Heart right ventricle (tissue), 16 donors: ENCODE measurements at regions not wholly inside any gene's neighbourhood (a gene's known extent, or its start where the extent isn't known, plus 50 kb on each side); places are given as distances from the start of the nearest gene placed in this dataset.

Source experiments
- ATAC-seq, 8 donors: fragments of 200-7000 bp; cut with Tn5 transposase; one replicate each; pipeline ENCODE4 v1.9.1; 2020; ENCODE audit warnings: mild to moderate bottlenecking in 8 of 8, moderate library complexity in 8 of 8, moderate number of reproducible peaks in 1 of 8
- DNase-seq, 2 donors: peaks; one replicate each; pipeline ENCODE4 v3.0.0-alpha.2; 2020
- H3K27ac ChIP-seq, 10 donors: fragments of 200-600 bp; sonication (generic) in 2 of 10; one replicate each; pipeline versions ENCODE4 v1.5.0 to v1.8.0; 2020 to 2022; ENCODE audit warnings: mild to moderate bottlenecking in 3 of 10
- H3K27me3 ChIP-seq, 7 donors: fragments of 200-600 bp; one replicate each; pipeline ENCODE4 v1.8.0; 2021 to 2022; ENCODE audit warnings: mild to moderate bottlenecking in 2 of 7
- H3K36me3 ChIP-seq, 9 donors: fragments of 200-600 bp; sonication (generic) in 1 of 9; one replicate each; pipeline versions ENCODE4 v1.5.0 to v1.8.0; 2020 to 2022; ENCODE audit warnings: mild to moderate bottlenecking in 2 of 9
- H3K4me1 ChIP-seq, 9 donors: fragments of 200-600 bp; sonication (generic) in 1 of 9; one replicate each; pipeline versions ENCODE4 v1.5.0 to v1.8.0; 2020 to 2022; ENCODE audit warnings: mild to moderate bottlenecking in 4 of 9
- H3K4me3 ChIP-seq, 10 donors: fragments of 200-600 bp; sonication (generic) in 2 of 10; one replicate each; pipeline versions ENCODE4 v1.5.0 to v1.8.0; 2020 to 2022; ENCODE audit warnings: mild to moderate bottlenecking in 7 of 10, moderate library complexity in 2 of 10
- H3K9me3 ChIP-seq, 11 donors: fragments of 200-600 bp in 10 of 11; sonication (generic) in 2 of 11; one replicate each; pipeline versions ENCODE4 v1.5.0 to v1.8.0; 2013 to 2022; ENCODE audit warnings: mild to moderate bottlenecking in 2 of 11, control low read depth in 1 of 11, moderate library complexity in 1 of 11
- WGBS, 2 donors: extraction: QIAGEN DNeasy Blood & Tissue Kit; methylation state at CpG; one replicate each; pipeline ENCODE4 v1.1.7; 2013; ENCODE audit warnings: inconsistent platforms in 1 of 2; 5-methylcytosine and 5-hydroxymethylcytosine counted together
- intact Hi-C, 10 donors: fragments of 100-400 bp; cut with DNase I; formaldehyde crosslinking; loops; one replicate each; pipeline versions ENCODE4 v1.11.1 to v1.14.2; 2022
- TF ChIP-seq, protein P1 (sequence below), 9 donors: fragments of 200-600 bp; sonication (generic) in 2 of 9; IDR thresholded peaks; one replicate each; pipeline versions ENCODE4 v1.5.0 to v1.8.0; 2021 to 2022; ENCODE audit warnings: antibody characterized with exemption in 9 of 9, mild to moderate bottlenecking in 5 of 9, moderate library complexity in 1 of 9
- donor health status: Arrhythmogenic right ventricular cardiomyopathy.
- donor health status: ischemic (EF 13 %, LVEDD 7.1; RV severe dilation, severe dysfunction).
- donor health status: healthy with polysubstance abuse.
- donor health status: DM: no; HTN: yes; CAD: no.
- donor health status: DM: no; HTN: no; CAD: no.
- donor health status: ischemic (EF 25% LVEDD 6.9; RV normal size, moderate dysfunction).
- donor health status: ischemic (EF 25% LVEDD 5.7; RV mildly dilated, moderate dysfunction).
- donor health status: healthy.
- donor health status: DM: yes; HTN: yes; CAD: no.
- donor health status: Ischemic cardiomyopathy.
- donor health status: ischemic (EF 35%, LVEDD 5.7; RV mildly dilated, moderate dysfunction).
- donor health status: nonischemic (EF 11% LVEDD 7.7; RV severe dilation, severe dysfunction).
- donor health status: DM: yes; HTN: yes; CAD: no.
- donor health status: PGD.
- donor health status: ischemic (EF 29% LVEDD 5.4; RV normal size, mild dysfunction).
- donor health status: nonischemic (EF 23%, LVEDD 6.1; RV moderate dilation, normal function).

DNA sequence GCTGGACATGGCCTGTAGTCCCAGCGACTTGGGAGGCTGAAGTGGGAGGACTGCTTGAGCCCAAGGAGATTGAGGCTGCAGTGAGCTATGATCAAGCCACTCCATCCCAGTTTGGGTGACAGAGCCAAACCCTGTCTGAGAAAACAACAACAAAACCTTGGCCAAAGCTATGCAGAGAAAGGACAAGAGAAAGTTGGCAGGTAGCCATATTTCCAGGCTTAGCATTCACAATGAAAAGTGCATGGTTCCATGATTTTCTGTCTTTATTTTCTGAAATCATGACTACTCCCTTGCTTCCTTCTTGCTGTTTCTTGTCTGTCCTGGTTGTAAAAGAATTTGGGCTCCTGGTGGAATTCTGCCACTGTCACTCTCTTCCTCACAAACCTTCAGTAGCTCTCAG is 284.6 kb upstream of the C2CD4B start:
- Histone ChIP-seq H3K36me3 (no peaks in the 10 kb centered on the region), H3K27me3 (no peaks in the 10 kb centered on the region), H3K4me3 (no peak overlapping the region), H3K27ac (no peak overlapping the region), H3K4me1 (peaks cover 0 to 58% (median 38%) of the 10 kb centered on the region in 9 donors), H3K9me3 (no peaks in the 10 kb centered on the region)
- WGBS, 2 donors = 85 to 91% methylated on average over 1 of the region's 1 CpG
- DNase-seq = no peak
- intact Hi-C loops = loop anchor here in 2 of 10 donors (5.0 to 10.0 kb wide), 2 partner anchors 55 to 57 kb away; partner anchors contain the start of gene TLN2 (in 1 of the 2)
- TF ChIP-seq, protein P1, sequence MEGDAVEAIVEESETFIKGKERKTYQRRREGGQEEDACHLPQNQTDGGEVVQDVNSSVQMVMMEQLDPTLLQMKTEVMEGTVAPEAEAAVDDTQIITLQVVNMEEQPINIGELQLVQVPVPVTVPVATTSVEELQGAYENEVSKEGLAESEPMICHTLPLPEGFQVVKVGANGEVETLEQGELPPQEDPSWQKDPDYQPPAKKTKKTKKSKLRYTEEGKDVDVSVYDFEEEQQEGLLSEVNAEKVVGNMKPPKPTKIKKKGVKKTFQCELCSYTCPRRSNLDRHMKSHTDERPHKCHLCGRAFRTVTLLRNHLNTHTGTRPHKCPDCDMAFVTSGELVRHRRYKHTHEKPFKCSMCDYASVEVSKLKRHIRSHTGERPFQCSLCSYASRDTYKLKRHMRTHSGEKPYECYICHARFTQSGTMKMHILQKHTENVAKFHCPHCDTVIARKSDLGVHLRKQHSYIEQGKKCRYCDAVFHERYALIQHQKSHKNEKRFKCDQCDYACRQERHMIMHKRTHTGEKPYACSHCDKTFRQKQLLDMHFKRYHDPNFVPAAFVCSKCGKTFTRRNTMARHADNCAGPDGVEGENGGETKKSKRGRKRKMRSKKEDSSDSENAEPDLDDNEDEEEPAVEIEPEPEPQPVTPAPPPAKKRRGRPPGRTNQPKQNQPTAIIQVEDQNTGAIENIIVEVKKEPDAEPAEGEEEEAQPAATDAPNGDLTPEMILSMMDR (IDR thresholded peaks at IDR 0.05) = no peak
- no peak for ATAC-seq

DNA sequence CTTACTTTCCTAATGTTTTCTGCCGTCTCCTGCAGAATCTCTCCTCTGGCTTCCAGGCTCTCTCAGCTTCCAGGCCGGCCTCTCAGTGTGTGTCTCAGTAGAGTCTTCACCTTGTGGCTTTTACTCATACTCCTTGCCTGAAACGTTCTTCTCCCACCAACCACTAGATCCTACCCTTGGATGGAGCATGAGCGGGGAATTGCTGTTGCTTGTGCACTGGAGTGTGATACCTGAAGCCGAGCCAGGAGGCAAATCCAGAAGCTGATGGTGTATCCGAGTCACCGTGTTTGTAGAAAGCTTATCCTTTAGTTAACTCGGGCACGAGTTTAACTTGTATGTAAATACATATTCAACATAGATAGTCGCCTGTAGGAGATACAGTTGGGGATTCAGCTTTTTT is 285.0 kb upstream of the C2CD4B start:
- Histone ChIP-seq H3K4me3 (no peak overlapping the region), H3K4me1 (peaks cover 2 to 58% (median 42%) of the 10 kb centered on the region in 9 donors), H3K27me3 (no peaks in the 10 kb centered on the region), H3K27ac (no peak overlapping the region), H3K36me3 (no peaks in the 10 kb centered on the region), H3K9me3 (no peaks in the 10 kb centered on the region)
- intact Hi-C loops = loop anchor here in 2 of 10 donors (5.0 to 10.0 kb wide), 2 partner anchors 55 to 58 kb away; partner anchors contain the start of gene TLN2 (in 1 of the 2)
- ATAC-seq = no peak
- no peak for DNase-seq
- TF ChIP-seq, protein P1 (IDR thresholded peaks at IDR 0.05) = no peak
- WGBS, 2 donors = 95 to 96% methylated on average over 10 of the region's 10 CpGs

DNA sequence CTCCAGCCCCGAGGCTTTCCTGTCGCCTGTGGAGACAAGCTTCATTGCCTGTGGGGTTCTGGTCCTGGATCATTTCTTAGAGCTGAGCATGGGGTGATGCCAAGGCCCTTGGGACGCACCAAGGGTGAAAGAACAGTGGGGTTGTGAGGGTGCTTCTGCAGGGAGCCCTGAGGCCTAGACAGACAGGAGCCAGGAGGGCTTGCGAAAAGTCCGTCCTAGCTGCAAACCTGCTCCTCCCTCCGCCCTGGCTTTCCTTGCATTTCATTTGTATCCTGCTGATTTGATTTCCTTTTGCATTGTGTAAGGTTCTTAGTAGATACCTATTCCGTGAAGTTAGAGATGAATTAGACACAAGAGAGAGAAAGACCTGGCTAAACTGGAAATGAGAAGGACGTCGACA is 286.9 kb upstream of the C2CD4B start:
- Histone ChIP-seq H3K9me3 (no peaks in the 10 kb centered on the region), H3K27ac (no peak overlapping the region), H3K27me3 (no peaks in the 10 kb centered on the region), H3K4me3 (no peak overlapping the region), H3K4me1 (peaks cover 6 to 74% (median 59%) of the 10 kb centered on the region in 9 donors), H3K36me3 (no peaks in the 10 kb centered on the region)
- TF ChIP-seq, protein P1 (IDR thresholded peaks at IDR 0.05) = no peak
- 96 to 97% methylated on average over 9 of the region's 9 CpGs for WGBS, 2 donors
- ATAC-seq (no peak), DNase-seq (no peak)
- intact Hi-C loops = loop anchor here in 2 of 10 donors (5.0 to 10.0 kb wide), 2 partner anchors 53 to 60 kb away; partner anchors contain the start of gene TLN2 (in 1 of the 2)

DNA sequence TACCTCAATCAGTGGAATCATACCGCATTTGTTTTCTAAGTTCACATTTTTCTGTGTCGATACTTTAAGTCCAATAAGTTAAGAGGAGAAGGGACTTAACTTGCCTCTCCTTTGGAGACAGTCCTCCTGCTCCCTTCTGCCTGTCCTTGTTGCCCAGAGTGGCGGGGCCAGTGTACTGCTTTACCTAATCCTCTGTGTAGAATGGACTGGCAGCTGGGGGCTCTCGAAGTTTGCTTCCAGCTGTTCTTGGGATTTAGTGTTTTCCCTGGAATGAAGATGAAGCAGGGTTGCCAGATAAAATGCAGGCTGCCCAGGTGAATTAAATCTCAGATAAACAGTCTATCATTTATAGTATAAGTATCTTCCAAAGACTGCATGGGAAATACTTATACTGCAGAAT is 287.6 kb upstream of the C2CD4B start:
- H3K27ac ChIP-seq = peak overlapping the region in 1 of 10 donors; percentile 84
- H3K36me3 ChIP-seq = no peaks in the 10 kb centered on the region
- WGBS, 2 donors = 85 to 87% methylated on average over 4 of the region's 4 CpGs
- intact Hi-C loops = loop anchor here in 2 of 10 donors (5.0 to 10.0 kb wide), 2 partner anchors 52 to 60 kb away; partner anchors contain the start of gene TLN2 (in 1 of the 2)
- H3K4me3 ChIP-seq = no peak overlapping the region
- H3K4me1 ChIP-seq = peaks cover 6 to 77% (median 65%) of the 10 kb centered on the region in 9 donors
- ATAC-seq = no peak
- no peak for DNase-seq
- H3K9me3 ChIP-seq = no peaks in the 10 kb centered on the region
- no peaks in the 10 kb centered on the region for H3K27me3 ChIP-seq
- TF ChIP-seq, protein P1 (IDR thresholded peaks at IDR 0.05) = no peak
